B cell (primary cell): ENCODE measurements at regions not wholly inside any gene's neighbourhood (a gene's known extent, or its start where the extent isn't known, plus 50 kb on each side); places are given as distances from the start of the nearest gene placed in this dataset.

Source experiments
- ATAC-seq: fragments of 200-7000 bp; cut with Tn5 transposase; one replicate; pipeline ENCODE4 v1.10.0; 2021; ENCODE audit warnings: low read depth, mild to moderate bottlenecking, moderate number of reproducible peaks, moderate library complexity
- CTCF ChIA-PET: fragments of 350-600 bp; sonication (Branson Sonifier 250); formaldehyde crosslinking; loops from one replicate; lab custom pipeline; 2021; ENCODE audit warnings: antibody characterized with exemption, inconsistent platforms; lab: Charles Lee
- POLR2A ChIA-PET: fragments of 350-600 bp; sonication (Branson Sonifier 250); formaldehyde crosslinking; loops from one replicate; lab custom pipeline; 2021; ENCODE audit warnings: antibody characterized with exemption; lab: Charles Lee
- DNase-seq: peaks from one replicate; pipeline ENCODE4 v3.0.0; 2013
- H2AFZ ChIP-seq: 2 replicates; pipeline ENCODE4 v1.6.1; 2012; ENCODE audit warnings: mild to moderate bottlenecking, low read depth, low read length; ENCODE audit not compliant: insufficient read depth, poor library complexity, severe bottlenecking
- H3K27ac ChIP-seq, 2 donors: 1 replicate in 1 of 2; 2 replicates in 1 of 2; pipeline ENCODE4 v1.5.1; 2012 to 2013; ENCODE audit warnings: low read length in 2 of 2, mild to moderate bottlenecking in 2 of 2, moderate library complexity in 1 of 2
- H3K27me3 ChIP-seq, 4 experiments: fragments of 200-600 bp in 1 of 4; sonication (generic) in 1 of 4; replicated peaks in 1 of 4; 1 replicate in 2 of 4; 2 replicates in 2 of 4; pipeline versions ENCODE4 v1.6.1 to v1.7.0; 2013 to 2016; ENCODE audit warnings: low read length in 3 of 4, mild to moderate bottlenecking in 2 of 4, mixed read lengths in 1 of 4, moderate library complexity in 1 of 4; ENCODE audit not compliant: insufficient read depth in 4 of 4, control insufficient read depth in 3 of 4; ENCODE audit errors: control extremely low read depth in 1 of 4
- H3K36me3 ChIP-seq, 2 experiments: replicated peaks in 1 of 2; 1 replicate in 1 of 2; 2 replicates in 1 of 2; pipeline versions ENCODE4 v1.6.1 to v1.7.1; 2013; ENCODE audit warnings: low read length in 1 of 2; ENCODE audit not compliant: insufficient read depth in 2 of 2, control insufficient read depth in 1 of 2; ENCODE audit errors: control extremely low read depth in 1 of 2, extremely low read depth in 1 of 2
- H3K4me1 ChIP-seq, 2 donors: fragments of 200-600 bp in 1 of 2; sonication (generic) in 1 of 2; 1 replicate in 1 of 2; 2 replicates in 1 of 2; pipeline versions ENCODE4 v1.5.1 to v1.6.1; 2013 to 2017; ENCODE audit warnings: low read length in 2 of 2; ENCODE audit not compliant: control insufficient read depth in 2 of 2, insufficient read depth in 2 of 2
- H3K4me2 ChIP-seq: replicated peaks from 2 replicates; pipeline ENCODE3; 2012; ENCODE audit warnings: mild to moderate bottlenecking, low read depth, low read length; ENCODE audit not compliant: poor library complexity, severe bottlenecking
- H3K4me3 ChIP-seq, 5 experiments: fragments of 200-600 bp in 1 of 5; sonication (generic) in 1 of 5; 1 replicate in 3 of 5; 2 replicates in 2 of 5; pipeline versions ENCODE4 v1.5.1 to v1.7.0; 2011 to 2016; ENCODE audit warnings: low read length in 4 of 5, mild to moderate bottlenecking in 4 of 5, low read depth in 2 of 5, control low read depth in 1 of 5, moderate library complexity in 1 of 5; ENCODE audit not compliant: insufficient read depth in 1 of 5; ENCODE audit errors: control extremely low read depth in 1 of 5, extremely low read depth in 1 of 5
- H3K79me2 ChIP-seq: fragments of 200-600 bp; sonication (generic); one replicate; pipeline ENCODE4 v1.6.0; 2016; ENCODE audit warnings: low read length; ENCODE audit not compliant: control insufficient read depth, insufficient read depth
- H3K9ac ChIP-seq: fragments of 200-600 bp; sonication (generic); 2 replicates; pipeline ENCODE4 v1.6.1; 2017; ENCODE audit warnings: mild to moderate bottlenecking, low read length, moderate library complexity
- H3K9me3 ChIP-seq, 3 donors: one replicate each; pipeline versions ENCODE4 v1.6.1 to v1.7.1; 2013; ENCODE audit warnings: low read length in 2 of 3; ENCODE audit not compliant: control insufficient read depth in 2 of 3, insufficient read depth in 1 of 3; ENCODE audit errors: control extremely low read depth in 1 of 3
- H4K20me1 ChIP-seq: 2 replicates; pipeline ENCODE4 v1.6.0; 2012; ENCODE audit warnings: mild to moderate bottlenecking, low read length; ENCODE audit not compliant: insufficient read depth, control insufficient read depth, poor library complexity, severe bottlenecking
- H3K27ac Mint-ChIP-seq: one replicate; pipeline ENCODE4 v1.8.0; 2021; ENCODE audit warnings: mixed read lengths
- H3K27me3 Mint-ChIP-seq: one replicate; pipeline ENCODE4 v1.8.0; 2021; ENCODE audit warnings: mixed read lengths
- H3K4me1 Mint-ChIP-seq: one replicate; pipeline ENCODE4 v1.8.0; 2021; ENCODE audit warnings: mixed read lengths
- H3K4me3 Mint-ChIP-seq: one replicate; pipeline ENCODE4 v1.8.0; 2021; ENCODE audit warnings: mixed read lengths
- H3K9me3 Mint-ChIP-seq: one replicate; pipeline ENCODE4 v1.8.0; 2022; ENCODE audit warnings: mixed read lengths; ENCODE audit not compliant: insufficient read depth
- EZH2 ChIP-seq: IDR thresholded peaks from 2 replicates; pipeline ENCODE4 v1.6.1; 2012; ENCODE audit warnings: borderline replicate concordance, low read depth, mild to moderate bottlenecking, moderate library complexity, low read length; ENCODE audit not compliant: insufficient read depth, poor library complexity, severe bottlenecking
- WGBS: methylation state at CpG from one replicate; pipeline ENCODE4 v1.1.5; 2013; ENCODE audit warnings: missing lambda C conversion rate; ENCODE audit not compliant: insufficient coverage; 5-methylcytosine and 5-hydroxymethylcytosine counted together
- intact Hi-C: fragments of 100-400 bp; cut with micrococcal nuclease; formaldehyde crosslinking; loops from one replicate; pipeline ENCODE4 v1.10.0; 2022
- TF ChIP-seq, protein P1 (sequence below): fragments of 200-600 bp; IDR thresholded peaks from one replicate; pipeline ENCODE4 v1.8.0; 2022; ENCODE audit warnings: antibody characterized with exemption, mild to moderate bottlenecking

DNA sequence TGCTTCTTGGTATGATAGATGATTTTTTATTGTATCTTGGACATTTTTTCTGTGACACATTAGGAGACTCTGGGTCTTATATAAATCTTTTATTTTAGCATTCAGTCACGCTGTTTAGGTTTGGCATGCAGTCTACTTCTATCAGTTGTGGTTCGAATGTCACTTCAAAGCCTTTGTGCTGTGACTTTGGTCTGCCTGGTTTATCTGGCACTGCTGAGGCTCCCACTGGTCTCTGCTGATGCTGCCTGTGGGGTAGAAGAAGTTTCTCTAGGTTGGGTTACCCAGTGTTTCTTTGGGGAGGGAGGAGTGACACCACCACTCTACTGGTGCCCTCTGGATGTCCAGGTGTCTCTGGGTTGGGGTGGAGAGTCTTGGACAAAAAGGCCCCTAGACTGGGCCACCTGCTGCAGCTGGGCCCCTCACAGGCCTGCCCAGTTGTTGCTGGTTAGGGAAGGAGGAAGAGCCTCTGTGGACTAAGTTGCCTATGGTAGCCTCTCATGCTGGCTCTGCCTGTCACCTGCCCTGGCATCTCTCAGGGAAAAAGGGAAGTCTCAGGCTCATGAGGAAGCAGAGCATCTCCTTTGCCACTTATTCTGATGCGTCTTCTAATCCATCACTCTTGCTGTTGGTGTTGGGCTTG is 115.4 kb upstream of the HS6ST1 start:
- H3K36me3 ChIP-seq: no peaks in the 10 kb centered on the region
- Mint-ChIP-seq H3K27ac (no peak overlapping the region), H3K4me3 (no peak overlapping the region), H3K4me1 (no peaks in the 10 kb centered on the region), H3K9me3 (peaks cover 14% of the 10 kb centered on the region), H3K27me3 (peaks cover 6% of the 10 kb centered on the region)
- no peak overlapping the region for H3K4me3 ChIP-seq
- ATAC-seq (no peak), DNase-seq (no peak)
- no peaks in the 10 kb centered on the region for H4K20me1 ChIP-seq
- intact Hi-C loops: no loop called here
- no peak overlapping the region for H3K4me2 ChIP-seq
- TF ChIP-seq, protein P1, sequence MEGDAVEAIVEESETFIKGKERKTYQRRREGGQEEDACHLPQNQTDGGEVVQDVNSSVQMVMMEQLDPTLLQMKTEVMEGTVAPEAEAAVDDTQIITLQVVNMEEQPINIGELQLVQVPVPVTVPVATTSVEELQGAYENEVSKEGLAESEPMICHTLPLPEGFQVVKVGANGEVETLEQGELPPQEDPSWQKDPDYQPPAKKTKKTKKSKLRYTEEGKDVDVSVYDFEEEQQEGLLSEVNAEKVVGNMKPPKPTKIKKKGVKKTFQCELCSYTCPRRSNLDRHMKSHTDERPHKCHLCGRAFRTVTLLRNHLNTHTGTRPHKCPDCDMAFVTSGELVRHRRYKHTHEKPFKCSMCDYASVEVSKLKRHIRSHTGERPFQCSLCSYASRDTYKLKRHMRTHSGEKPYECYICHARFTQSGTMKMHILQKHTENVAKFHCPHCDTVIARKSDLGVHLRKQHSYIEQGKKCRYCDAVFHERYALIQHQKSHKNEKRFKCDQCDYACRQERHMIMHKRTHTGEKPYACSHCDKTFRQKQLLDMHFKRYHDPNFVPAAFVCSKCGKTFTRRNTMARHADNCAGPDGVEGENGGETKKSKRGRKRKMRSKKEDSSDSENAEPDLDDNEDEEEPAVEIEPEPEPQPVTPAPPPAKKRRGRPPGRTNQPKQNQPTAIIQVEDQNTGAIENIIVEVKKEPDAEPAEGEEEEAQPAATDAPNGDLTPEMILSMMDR: no peak
- no peak for TF ChIP-seq EZH2
- CTCF ChIA-PET: no interaction called here
- H3K9ac ChIP-seq: no peak overlapping the region
- no peak overlapping the region for H3K27ac ChIP-seq
- 38% methylated on average over 3 of the region's 3 CpGs for WGBS
- H3K4me1 ChIP-seq: no peaks in the 10 kb centered on the region
- H3K9me3 ChIP-seq: no peaks in the 10 kb centered on the region
- peaks cover 0 to 3% (median 0%) of the 10 kb centered on the region in 4 experiments for H3K27me3 ChIP-seq
- POLR2A ChIA-PET: no interaction called here
- H2AFZ ChIP-seq: no peak overlapping the region
- H3K79me2 ChIP-seq: no peaks in the 10 kb centered on the region

DNA sequence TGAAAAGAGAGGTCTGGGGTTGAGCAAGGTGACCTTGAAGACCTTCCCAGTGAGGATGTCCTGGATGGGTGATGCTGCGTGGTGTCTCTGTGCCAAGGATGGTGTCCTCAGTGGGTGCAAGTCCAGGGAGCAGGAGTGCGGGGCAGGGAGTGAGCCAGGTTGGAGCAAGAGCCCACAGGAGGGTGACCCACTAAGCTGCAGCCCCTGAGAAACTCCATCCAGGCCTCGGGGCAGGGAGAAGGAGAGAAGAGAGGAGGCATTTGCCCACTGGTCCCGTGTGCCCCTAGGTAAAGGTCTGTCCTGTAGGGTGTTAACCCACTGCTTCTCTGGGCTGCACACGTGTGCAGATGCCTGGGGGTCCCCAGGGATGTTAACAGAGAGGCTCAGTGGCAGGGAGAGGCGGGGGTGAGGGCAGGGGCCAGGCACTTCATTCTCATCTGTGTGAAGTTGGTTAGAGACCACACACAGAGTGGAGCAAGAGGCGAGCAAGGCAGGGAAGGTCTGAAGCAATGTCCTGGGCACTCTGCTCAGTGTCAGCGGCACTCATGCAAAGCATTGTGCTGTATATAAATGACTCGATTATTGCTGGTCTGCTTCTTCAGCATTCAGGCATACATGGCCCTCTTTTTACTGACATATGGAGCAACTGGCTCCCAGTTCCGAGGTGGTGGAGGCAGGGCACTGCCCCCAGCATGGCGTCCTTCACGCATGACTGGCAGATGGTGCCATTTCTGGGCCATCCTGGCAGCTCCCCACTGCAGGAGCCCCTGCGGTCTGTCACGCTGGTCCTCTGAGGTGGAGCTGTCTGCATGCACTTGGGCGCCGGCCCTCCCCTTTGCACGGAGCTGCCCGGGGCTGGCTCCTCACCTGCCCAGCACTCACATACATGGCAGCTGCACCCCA is 117.2 kb upstream of the HS6ST1 start:
- WGBS: 66% methylated on average over 16 of the region's 18 CpGs
- Mint-ChIP-seq H3K4me1 (no peaks in the 10 kb centered on the region), H3K9me3 (peaks cover 3% of the 10 kb centered on the region), H3K4me3 (no peak overlapping the region), H3K27ac (no peak overlapping the region), H3K27me3 (peaks cover 6% of the 10 kb centered on the region)
- ATAC-seq: no peak
- no peaks in the 10 kb centered on the region for H3K36me3 ChIP-seq
- H3K4me3 ChIP-seq: no peak overlapping the region
- POLR2A ChIA-PET: no interaction called here
- DNase-seq: no peak
- CTCF ChIA-PET: no interaction called here
- H3K9ac ChIP-seq: no peak overlapping the region
- H3K4me2 ChIP-seq: no peak overlapping the region
- intact Hi-C loops: no loop called here
- TF ChIP-seq EZH2: no peak
- TF ChIP-seq, protein P1: no peak
- no peak overlapping the region for H2AFZ ChIP-seq
- H3K27ac ChIP-seq: no peak overlapping the region
- H4K20me1 ChIP-seq: no peaks in the 10 kb centered on the region
- no peaks in the 10 kb centered on the region for H3K9me3 ChIP-seq
- peaks cover 0 to 3% (median 0%) of the 10 kb centered on the region in 4 experiments for H3K27me3 ChIP-seq
- no peaks in the 10 kb centered on the region for H3K79me2 ChIP-seq
- no peaks in the 10 kb centered on the region for H3K4me1 ChIP-seq
